Ovary (tissue), 3 donors: ENCODE measurements at regions not wholly inside any gene's neighbourhood (a gene's known extent, or its start where the extent isn't known, plus 50 kb on each side); places are given as distances from the start of the nearest gene placed in this dataset.

Experiments
- CTCF ChIP-seq, 3 donors: fragments of 450-650 bp in 2 of 3; fragments of 200-600 bp in 1 of 3; IDR thresholded peaks; one replicate each; pipeline versions ENCODE4 v1.5.1 to v1.8.0; 2016 to 2022; ENCODE audit warnings: antibody characterized with exemption in 3 of 3, mild to moderate bottlenecking in 1 of 3
- EP300 ChIP-seq: sonication (generic); formaldehyde crosslinking; IDR thresholded peaks from one replicate; pipeline ENCODE4 v1.6.1; 2017; ENCODE audit warnings: antibody characterized with exemption
- donor health status: DM: no; HTN: no; CAD: no.

GRCh38 chr3:194972641-194973040, 287.0 kb downstream of the FAM43A start:
- TF ChIP-seq CTCF (IDR thresholded peaks at IDR 0.05) (no peak), EP300 (no peak)
